SK-N-SH treated with all-trans-retinoic acid at 6 μM for 48 hours (cell line): ENCODE measurements at regions not wholly inside any gene's neighbourhood (a gene's known extent, or its start where the extent isn't known, plus 50 kb on each side); places are given as distances from the start of the nearest gene placed in this dataset.

Source experiments
- ATAC-seq: fragments of 200-7000 bp; cut with Tn5 transposase; 3 replicates; pipeline ENCODE4 v1.9.1; 2020; ENCODE audit warnings: mild to moderate bottlenecking, moderate library complexity
- ARNTL ChIP-seq: fragments of 450-650 bp; formaldehyde crosslinking; IDR thresholded peaks from 2 replicates; pipeline ENCODE4 v1.5.0; 2020; ENCODE audit warnings: low read depth, mild to moderate bottlenecking, moderate library complexity, borderline replicate concordance
- BACH2 ChIP-seq: fragments of 250-450 bp; sonication (Bioruptor Pico); IDR thresholded peaks from 2 replicates; pipeline ENCODE4 v1.9.0; 2021; ENCODE audit warnings: mild to moderate bottlenecking, borderline replicate concordance
- CREB5 ChIP-seq: fragments of 250-450 bp; sonication (Bioruptor Pico); IDR thresholded peaks from 2 replicates; pipeline ENCODE4 v1.5.1; 2020; ENCODE audit warnings: low read depth, mild to moderate bottlenecking, moderate library complexity
- CSDC2 ChIP-seq: fragments of 250-450 bp; sonication (Bioruptor Pico); IDR thresholded peaks from 2 replicates; pipeline ENCODE4 v1.5.0; 2020; ENCODE audit warnings: mild to moderate bottlenecking, moderate library complexity
- CSRNP3 ChIP-seq: fragments of 250-450 bp; sonication (Bioruptor Pico); IDR thresholded peaks from 2 replicates; pipeline ENCODE4 v1.5.1; 2021; ENCODE audit warnings: mild to moderate bottlenecking, moderate library complexity
- ESRRG ChIP-seq: fragments of 250-450 bp; sonication (Bioruptor Pico); IDR thresholded peaks from 2 replicates; pipeline ENCODE4 v1.6.1; 2021; ENCODE audit warnings: mild to moderate bottlenecking
- GLIS3 ChIP-seq: fragments of 250-450 bp; sonication (Bioruptor Pico); IDR thresholded peaks from 2 replicates; pipeline ENCODE4 v1.5.0; 2020; ENCODE audit warnings: mild to moderate bottlenecking, moderate library complexity
- ISL1 ChIP-seq: fragments of 250-450 bp; sonication (Bioruptor Pico); IDR thresholded peaks from 2 replicates; pipeline ENCODE4 v2.1.2; 2022; ENCODE audit warnings: mild to moderate bottlenecking, moderate library complexity
- OSR1 ChIP-seq: fragments of 250-450 bp; sonication (Bioruptor Pico); IDR thresholded peaks from 2 replicates; pipeline ENCODE4 v1.8.0; 2022; ENCODE audit warnings: moderate library complexity, mild to moderate bottlenecking, inconsistent platforms
- PPARA ChIP-seq: fragments of 250-450 bp; sonication (Bioruptor Pico); IDR thresholded peaks from 2 replicates; pipeline ENCODE4 v1.5.0; 2020; ENCODE audit warnings: mild to moderate bottlenecking, borderline replicate concordance
- SNAI2 ChIP-seq: fragments of 250-450 bp; sonication (Bioruptor Pico); IDR thresholded peaks from 2 replicates; pipeline ENCODE4 v1.5.0; 2020; ENCODE audit warnings: mild to moderate bottlenecking, moderate library complexity
- TCF4 ChIP-seq: fragments of 250-450 bp; sonication (Bioruptor Pico); IDR thresholded peaks from 2 replicates; pipeline ENCODE4 v1.8.0; 2021; ENCODE audit warnings: mild to moderate bottlenecking, moderate library complexity, borderline replicate concordance
- TOX ChIP-seq: fragments of 250-450 bp; sonication (Bioruptor Pico); IDR thresholded peaks from 2 replicates; pipeline ENCODE4 v1.8.0; 2021; ENCODE audit warnings: mild to moderate bottlenecking, moderate library complexity, borderline replicate concordance
- ZC3H10 ChIP-seq: fragments of 250-450 bp; sonication (Bioruptor Pico); IDR thresholded peaks from 2 replicates; pipeline ENCODE4 v1.5.1; 2021; ENCODE audit warnings: mild to moderate bottlenecking, moderate library complexity
- ZFP3 ChIP-seq: fragments of 250-450 bp; sonication (Bioruptor Pico); IDR thresholded peaks from 2 replicates; pipeline ENCODE4 v1.5.0; 2020; ENCODE audit warnings: mild to moderate bottlenecking, moderate library complexity
- ZFP30 ChIP-seq: fragments of 450-650 bp; formaldehyde crosslinking; IDR thresholded peaks from 2 replicates; pipeline ENCODE4 v1.5.0; 2022; ENCODE audit warnings: mild to moderate bottlenecking, moderate library complexity
- ZNF565 ChIP-seq: fragments of 450-650 bp; formaldehyde crosslinking; conservative IDR thresholded peaks from 2 replicates; pipeline ENCODE4 v1.5.0; 2020; ENCODE audit warnings: low read depth, mild to moderate bottlenecking, moderate library complexity
- ZNF70 ChIP-seq: fragments of 450-650 bp; formaldehyde crosslinking; IDR thresholded peaks from 2 replicates; pipeline ENCODE4 v1.5.0; 2020; ENCODE audit warnings: mild to moderate bottlenecking, moderate library complexity
- ZNF8 ChIP-seq: fragments of 450-650 bp; formaldehyde crosslinking; IDR thresholded peaks from 2 replicates; pipeline ENCODE4 v1.5.0; 2020; ENCODE audit warnings: mild to moderate bottlenecking, moderate library complexity
- TF ChIP-seq, protein P1 (sequence below): fragments of 250-450 bp; sonication (Bioruptor Pico); IDR thresholded peaks from 2 replicates; pipeline ENCODE4 v1.5.0; 2020; ENCODE audit warnings: mild to moderate bottlenecking, moderate library complexity

GRCh38 chr2:120898496-120898895, 162.8 kb downstream of the GLI2 start:
- ATAC-seq = no peak

DNA sequence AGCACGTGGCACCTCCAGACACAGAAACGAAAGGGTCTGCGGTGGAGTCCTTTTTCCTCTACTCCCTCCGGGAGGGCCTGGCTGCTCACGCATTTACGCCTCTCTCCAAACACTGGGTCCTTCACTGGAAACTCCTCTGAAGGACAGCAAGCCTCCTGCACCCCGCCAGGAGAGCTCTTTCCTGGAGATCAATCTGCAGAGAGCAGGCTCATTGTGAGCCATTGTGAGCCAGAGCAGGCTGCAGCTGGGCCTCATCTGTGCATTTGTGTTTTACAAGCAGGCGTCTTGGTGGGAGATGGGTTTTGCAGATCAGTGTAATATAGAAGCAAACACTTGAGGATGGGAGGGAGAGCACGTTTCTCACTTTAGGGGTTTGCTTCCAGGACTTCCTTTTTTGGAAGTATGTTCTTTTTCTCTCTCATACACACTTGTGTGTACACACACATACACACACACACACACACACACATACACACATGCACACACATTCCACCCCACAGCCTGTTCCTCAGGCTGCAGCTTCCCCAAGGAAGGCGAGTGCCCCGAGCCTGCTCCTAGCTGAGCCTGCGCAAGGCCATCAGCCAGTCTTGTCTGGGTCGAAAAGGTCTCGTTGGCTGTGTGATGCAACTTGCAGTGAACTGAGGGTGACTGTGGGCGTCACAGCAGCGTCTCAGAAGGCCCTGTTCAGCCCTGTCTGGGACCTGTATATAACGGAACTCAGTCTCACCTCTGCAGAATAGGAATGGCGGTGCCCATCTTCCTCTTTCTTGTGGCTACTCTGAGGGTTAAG, 163.5 kb downstream of the GLI2 start:
- no peak for ATAC-seq
- TF ChIP-seq PPARA (CRISPR knock-in tag) (no peak), ISL1 (no peak), GLIS3 (CRISPR knock-in tag) (no peak), SNAI2 (CRISPR knock-in tag) (no peak), ZNF70 (CRISPR knock-in tag) (no peak), TCF4 (CRISPR knock-in tag) (no peak), TOX (no peak), CSRNP3 (CRISPR knock-in tag) (no peak), BACH2 (CRISPR knock-in tag) (no peak), CSDC2 (CRISPR knock-in tag) (no peak), ZFP30 (CRISPR knock-in tag) (no peak), ZFP3 (CRISPR knock-in tag) (no peak), ZNF8 (CRISPR knock-in tag) (no peak), CREB5 (no peak), OSR1 (CRISPR knock-in tag) (no peak), ARNTL (CRISPR knock-in tag) (no peak)
- TF ChIP-seq, protein P1, sequence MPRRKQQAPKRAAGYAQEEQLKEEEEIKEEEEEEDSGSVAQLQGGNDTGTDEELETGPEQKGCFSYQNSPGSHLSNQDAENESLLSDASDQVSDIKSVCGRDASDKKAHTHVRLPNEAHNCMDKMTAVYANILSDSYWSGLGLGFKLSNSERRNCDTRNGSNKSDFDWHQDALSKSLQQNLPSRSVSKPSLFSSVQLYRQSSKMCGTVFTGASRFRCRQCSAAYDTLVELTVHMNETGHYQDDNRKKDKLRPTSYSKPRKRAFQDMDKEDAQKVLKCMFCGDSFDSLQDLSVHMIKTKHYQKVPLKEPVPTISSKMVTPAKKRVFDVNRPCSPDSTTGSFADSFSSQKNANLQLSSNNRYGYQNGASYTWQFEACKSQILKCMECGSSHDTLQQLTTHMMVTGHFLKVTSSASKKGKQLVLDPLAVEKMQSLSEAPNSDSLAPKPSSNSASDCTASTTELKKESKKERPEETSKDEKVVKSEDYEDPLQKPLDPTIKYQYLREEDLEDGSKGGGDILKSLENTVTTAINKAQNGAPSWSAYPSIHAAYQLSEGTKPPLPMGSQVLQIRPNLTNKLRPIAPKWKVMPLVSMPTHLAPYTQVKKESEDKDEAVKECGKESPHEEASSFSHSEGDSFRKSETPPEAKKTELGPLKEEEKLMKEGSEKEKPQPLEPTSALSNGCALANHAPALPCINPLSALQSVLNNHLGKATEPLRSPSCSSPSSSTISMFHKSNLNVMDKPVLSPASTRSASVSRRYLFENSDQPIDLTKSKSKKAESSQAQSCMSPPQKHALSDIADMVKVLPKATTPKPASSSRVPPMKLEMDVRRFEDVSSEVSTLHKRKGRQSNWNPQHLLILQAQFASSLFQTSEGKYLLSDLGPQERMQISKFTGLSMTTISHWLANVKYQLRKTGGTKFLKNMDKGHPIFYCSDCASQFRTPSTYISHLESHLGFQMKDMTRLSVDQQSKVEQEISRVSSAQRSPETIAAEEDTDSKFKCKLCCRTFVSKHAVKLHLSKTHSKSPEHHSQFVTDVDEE = no peak

More at GRCh38 chr2:120898496-120898895, 162.8 kb downstream of the GLI2 start:
- no peak for TF ChIP-seq OSR1 (CRISPR knock-in tag)
- no peak for TF ChIP-seq CSDC2 (CRISPR knock-in tag)

DNA sequence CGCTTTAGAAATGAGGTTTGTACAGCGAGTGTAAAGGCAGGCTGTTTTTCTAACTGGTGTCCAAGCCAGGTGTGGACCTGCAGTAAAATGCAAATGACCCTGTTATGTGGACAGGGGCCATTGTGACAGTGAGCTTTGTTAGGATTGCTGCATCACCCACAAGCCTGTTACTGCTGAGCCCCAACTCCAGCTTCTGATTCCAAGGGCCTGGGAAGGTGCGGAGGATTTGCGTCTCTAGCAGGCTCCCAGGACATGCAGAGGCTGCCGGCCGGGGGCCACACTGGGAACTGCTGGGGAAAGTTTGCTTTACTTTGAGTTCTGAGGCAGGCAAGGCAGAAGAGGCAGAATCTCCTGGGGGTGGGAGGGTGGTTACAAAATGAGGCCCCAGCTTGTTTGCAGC, 164.1 kb downstream of the GLI2 start:
- TF ChIP-seq ESRRG (CRISPR knock-in tag) = no peak
- no peak for TF ChIP-seq GLIS3 (CRISPR knock-in tag)
- no peak for TF ChIP-seq ZNF8 (CRISPR knock-in tag)
- TF ChIP-seq ZNF565 = no peak
- no peak for TF ChIP-seq ZC3H10 (CRISPR knock-in tag)
- no peak for TF ChIP-seq ZFP30 (CRISPR knock-in tag)
- TF ChIP-seq ZNF70 (CRISPR knock-in tag) = no peak
- TF ChIP-seq, protein P1 = no peak
- no peak for TF ChIP-seq BACH2 (CRISPR knock-in tag)
- TF ChIP-seq ISL1 = no peak

DNA sequence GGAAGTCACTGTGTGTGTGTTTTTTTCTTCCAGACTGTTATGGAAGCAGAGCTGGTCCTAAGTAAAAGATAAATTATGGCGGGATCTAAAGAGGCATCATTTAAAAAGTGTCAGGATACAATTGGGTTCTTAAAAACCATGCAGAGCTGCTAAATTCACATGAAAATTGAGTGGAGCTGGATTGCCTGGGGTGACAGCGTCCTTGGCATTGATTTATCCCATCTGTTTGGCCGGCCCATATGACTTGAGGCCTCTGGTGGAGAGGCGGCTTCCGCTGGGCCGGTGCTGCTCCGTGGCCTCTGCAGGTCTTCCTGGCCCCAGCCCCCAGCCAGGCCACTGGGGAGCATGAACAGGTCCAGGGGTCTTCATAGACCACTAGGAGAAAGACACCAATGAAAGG, 165.5 kb downstream of the GLI2 start:
- ATAC-seq = peak; percentile 15; the same call in 2 of the 3 replicates
- TF ChIP-seq, protein P1 = 0 out of 2 replicates have a peak, but pooled peaks have one; percentile 25
- TF ChIP-seq TCF4 (CRISPR knock-in tag) = no peak

More for the DNA sequence above, 164.1 kb downstream of the GLI2 start:
- ATAC-seq = no peak
